ENCODE measurements at regions not wholly inside any gene's neighbourhood (a gene's known extent, or its start where the extent isn't known, plus 50 kb on each side); places are given as distances from the start of the nearest gene placed in this dataset.
A peak's percentile ranks its signal among the peaks of the same experiment; 100 is the strongest.

DNA sequence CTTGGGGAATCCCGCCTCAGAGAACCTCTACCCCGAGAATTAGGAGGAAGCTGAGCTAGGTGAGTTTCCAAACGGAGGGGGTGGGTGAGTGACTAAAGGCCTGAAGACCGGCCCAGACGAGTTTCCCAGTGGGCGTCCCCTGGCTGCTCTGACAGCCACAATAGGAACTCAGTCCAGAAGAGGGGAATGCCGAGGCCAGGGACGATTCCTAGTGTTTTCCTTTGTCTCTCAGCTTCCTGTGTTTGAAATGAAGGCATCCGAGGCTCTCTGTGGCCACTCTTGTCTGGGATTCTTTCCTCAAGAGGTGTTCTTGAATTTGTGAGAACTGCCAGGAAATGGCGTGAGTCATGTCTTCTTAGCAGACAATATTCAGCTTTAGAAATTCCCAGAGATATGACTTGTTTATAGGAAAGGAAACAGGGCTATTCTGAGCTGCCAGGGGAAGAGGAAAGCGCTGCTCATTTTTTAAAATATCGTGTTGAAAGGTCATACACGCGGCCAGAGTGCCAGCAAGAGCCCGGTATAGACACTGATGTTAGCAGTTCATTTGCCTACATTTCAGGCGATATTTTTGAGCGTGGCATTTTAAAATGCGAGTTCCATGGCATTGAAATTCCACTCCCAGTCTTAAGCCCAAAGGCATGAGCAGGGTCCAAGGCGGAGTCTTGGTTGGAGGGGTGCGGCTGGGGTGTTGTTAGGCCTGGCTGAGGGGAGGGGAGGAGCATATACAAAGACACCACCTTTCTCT, 169.1 kb upstream of the KLF7 start (continued):
- TF ChIP-seq, protein P1, sequence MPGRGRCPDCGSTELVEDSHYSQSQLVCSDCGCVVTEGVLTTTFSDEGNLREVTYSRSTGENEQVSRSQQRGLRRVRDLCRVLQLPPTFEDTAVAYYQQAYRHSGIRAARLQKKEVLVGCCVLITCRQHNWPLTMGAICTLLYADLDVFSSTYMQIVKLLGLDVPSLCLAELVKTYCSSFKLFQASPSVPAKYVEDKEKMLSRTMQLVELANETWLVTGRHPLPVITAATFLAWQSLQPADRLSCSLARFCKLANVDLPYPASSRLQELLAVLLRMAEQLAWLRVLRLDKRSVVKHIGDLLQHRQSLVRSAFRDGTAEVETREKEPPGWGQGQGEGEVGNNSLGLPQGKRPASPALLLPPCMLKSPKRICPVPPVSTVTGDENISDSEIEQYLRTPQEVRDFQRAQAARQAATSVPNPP (IDR thresholded peaks at IDR 0.05; ENCODE audit: borderline replicate concordance, insufficient read depth, insufficient read length), result no peak
- TF ChIP-seq RBM34 (IDR thresholded peaks at IDR 0.05; ENCODE audit: borderline replicate concordance, insufficient read depth, low read length) (no peak), SRF (CRISPR knock-in tag; IDR thresholded peaks at IDR 0.05) (no peak), PYGO2 (tag; IDR thresholded peaks at IDR 0.05) (peak; percentile 35; the same call in 1 of the 2 replicates), STAT5A (IDR thresholded peaks at IDR 0.05; ENCODE audit: borderline replicate concordance, low read length) (no peak), TAL1 (IDR thresholded peaks at IDR 0.05) (no peak), SREBF1 (IDR thresholded peaks at IDR 0.05; ENCODE audit: borderline replicate concordance, low read depth, low read length) (no peak), RFX1 (IDR thresholded peaks at IDR 0.05) (no peak), ZNF12 (CRISPR knock-in tag; IDR thresholded peaks at IDR 0.05) (no peak), DPF2 (IDR thresholded peaks at IDR 0.05) (no peak)
- TF ChIP-seq, protein P2, sequence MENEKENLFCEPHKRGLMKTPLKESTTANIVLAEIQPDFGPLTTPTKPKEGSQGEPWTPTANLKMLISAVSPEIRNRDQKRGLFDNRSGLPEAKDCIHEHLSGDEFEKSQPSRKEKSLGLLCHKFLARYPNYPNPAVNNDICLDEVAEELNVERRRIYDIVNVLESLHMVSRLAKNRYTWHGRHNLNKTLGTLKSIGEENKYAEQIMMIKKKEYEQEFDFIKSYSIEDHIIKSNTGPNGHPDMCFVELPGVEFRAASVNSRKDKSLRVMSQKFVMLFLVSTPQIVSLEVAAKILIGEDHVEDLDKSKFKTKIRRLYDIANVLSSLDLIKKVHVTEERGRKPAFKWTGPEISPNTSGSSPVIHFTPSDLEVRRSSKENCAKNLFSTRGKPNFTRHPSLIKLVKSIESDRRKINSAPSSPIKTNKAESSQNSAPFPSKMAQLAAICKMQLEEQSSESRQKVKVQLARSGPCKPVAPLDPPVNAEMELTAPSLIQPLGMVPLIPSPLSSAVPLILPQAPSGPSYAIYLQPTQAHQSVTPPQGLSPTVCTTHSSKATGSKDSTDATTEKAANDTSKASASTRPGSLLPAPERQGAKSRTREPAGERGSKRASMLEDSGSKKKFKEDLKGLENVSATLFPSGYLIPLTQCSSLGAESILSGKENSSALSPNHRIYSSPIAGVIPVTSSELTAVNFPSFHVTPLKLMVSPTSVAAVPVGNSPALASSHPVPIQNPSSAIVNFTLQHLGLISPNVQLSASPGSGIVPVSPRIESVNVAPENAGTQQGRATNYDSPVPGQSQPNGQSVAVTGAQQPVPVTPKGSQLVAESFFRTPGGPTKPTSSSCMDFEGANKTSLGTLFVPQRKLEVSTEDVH (IDR thresholded peaks at IDR 0.05; ENCODE audit: low read depth, partially characterized antibody), result no peak
- TF ChIP-seq, protein P3, sequence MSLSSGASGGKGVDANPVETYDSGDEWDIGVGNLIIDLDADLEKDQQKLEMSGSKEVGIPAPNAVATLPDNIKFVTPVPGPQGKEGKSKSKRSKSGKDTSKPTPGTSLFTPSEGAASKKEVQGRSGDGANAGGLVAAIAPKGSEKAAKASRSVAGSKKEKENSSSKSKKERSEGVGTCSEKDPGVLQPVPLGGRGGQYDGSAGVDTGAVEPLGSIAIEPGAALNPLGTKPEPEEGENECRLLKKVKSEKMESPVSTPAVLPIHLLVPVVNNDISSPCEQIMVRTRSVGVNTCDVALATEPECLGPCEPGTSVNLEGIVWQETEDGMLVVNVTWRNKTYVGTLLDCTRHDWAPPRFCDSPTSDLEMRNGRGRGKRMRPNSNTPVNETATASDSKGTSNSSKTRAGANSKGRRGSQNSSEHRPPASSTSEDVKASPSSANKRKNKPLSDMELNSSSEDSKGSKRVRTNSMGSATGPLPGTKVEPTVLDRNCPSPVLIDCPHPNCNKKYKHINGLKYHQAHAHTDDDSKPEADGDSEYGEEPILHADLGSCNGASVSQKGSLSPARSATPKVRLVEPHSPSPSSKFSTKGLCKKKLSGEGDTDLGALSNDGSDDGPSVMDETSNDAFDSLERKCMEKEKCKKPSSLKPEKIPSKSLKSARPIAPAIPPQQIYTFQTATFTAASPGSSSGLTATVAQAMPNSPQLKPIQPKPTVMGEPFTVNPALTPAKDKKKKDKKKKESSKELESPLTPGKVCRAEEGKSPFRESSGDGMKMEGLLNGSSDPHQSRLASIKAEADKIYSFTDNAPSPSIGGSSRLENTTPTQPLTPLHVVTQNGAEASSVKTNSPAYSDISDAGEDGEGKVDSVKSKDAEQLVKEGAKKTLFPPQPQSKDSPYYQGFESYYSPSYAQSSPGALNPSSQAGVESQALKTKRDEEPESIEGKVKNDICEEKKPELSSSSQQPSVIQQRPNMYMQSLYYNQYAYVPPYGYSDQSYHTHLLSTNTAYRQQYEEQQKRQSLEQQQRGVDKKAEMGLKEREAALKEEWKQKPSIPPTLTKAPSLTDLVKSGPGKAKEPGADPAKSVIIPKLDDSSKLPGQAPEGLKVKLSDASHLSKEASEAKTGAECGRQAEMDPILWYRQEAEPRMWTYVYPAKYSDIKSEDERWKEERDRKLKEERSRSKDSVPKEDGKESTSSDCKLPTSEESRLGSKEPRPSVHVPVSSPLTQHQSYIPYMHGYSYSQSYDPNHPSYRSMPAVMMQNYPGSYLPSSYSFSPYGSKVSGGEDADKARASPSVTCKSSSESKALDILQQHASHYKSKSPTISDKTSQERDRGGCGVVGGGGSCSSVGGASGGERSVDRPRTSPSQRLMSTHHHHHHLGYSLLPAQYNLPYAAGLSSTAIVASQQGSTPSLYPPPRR (CRISPR knock-in tag; IDR thresholded peaks at IDR 0.05; ENCODE audit: borderline replicate concordance), result no peak
- TF ChIP-seq, protein P4, sequence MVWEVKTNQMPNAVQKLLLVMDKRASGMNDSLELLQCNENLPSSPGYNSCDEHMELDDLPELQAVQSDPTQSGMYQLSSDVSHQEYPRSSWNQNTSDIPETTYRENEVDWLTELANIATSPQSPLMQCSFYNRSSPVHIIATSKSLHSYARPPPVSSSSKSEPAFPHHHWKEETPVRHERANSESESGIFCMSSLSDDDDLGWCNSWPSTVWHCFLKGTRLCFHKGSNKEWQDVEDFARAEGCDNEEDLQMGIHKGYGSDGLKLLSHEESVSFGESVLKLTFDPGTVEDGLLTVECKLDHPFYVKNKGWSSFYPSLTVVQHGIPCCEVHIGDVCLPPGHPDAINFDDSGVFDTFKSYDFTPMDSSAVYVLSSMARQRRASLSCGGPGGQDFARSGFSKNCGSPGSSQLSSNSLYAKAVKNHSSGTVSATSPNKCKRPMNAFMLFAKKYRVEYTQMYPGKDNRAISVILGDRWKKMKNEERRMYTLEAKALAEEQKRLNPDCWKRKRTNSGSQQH (CRISPR knock-in tag; IDR thresholded peaks at IDR 0.05), result no peak
- TF ChIP-seq, protein P5, sequence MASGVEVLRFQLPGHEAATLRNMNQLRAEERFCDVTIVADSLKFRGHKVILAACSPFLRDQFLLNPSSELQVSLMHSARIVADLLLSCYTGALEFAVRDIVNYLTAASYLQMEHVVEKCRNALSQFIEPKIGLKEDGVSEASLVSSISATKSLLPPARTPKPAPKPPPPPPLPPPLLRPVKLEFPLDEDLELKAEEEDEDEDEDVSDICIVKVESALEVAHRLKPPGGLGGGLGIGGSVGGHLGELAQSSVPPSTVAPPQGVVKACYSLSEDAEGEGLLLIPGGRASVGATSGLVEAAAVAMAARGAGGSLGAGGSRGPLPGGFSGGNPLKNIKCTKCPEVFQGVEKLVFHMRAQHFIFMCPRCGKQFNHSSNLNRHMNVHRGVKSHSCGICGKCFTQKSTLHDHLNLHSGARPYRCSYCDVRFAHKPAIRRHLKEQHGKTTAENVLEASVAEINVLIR (CRISPR knock-in tag; IDR thresholded peaks at IDR 0.05), result no peak

All from K562 (cell line).